MCF 10A (cell line): ENCODE measurements at regions not wholly inside any gene's neighbourhood (a gene's known extent, or its start where the extent isn't known, plus 50 kb on each side); places are given as distances from the start of the nearest gene placed in this dataset.
A peak's percentile ranks its signal among the peaks of the same experiment; 100 is the strongest.

Source experiments
- BruUV-seq: library from RNA; stranded (reverse); fragments of 400-500 nt; replicated peaks from 2 replicates; lab custom pipeline; 2021; lab: Mats Ljungman, UMichigan
- CTCF ChIA-PET: fragments of 300-600 bp; sonication (Branson Sonifier 250); formaldehyde crosslinking; extraction: SDS; loops from one replicate; lab custom pipeline; 2021; ENCODE audit warnings: antibody characterized with exemption, inconsistent platforms; lab: Yijun Ruan, JAX
- POLR2A ChIA-PET: fragments of 300-600, 350-650 bp; sonication (Branson Sonifier 250); formaldehyde crosslinking; extraction: SDS; loops from one replicate; lab custom pipeline; 2020; ENCODE audit warnings: antibody characterized with exemption, inconsistent platforms; lab: Yijun Ruan, JAX
- DNase-seq: peaks from one replicate; pipeline ENCODE4 v3.0.0-alpha.2; 2018; ENCODE audit not compliant: unreplicated experiment
- H3K27ac Mint-ChIP-seq: one replicate; pipeline ENCODE4 v1.8.0; 2022; ENCODE audit warnings: mild to moderate bottlenecking, low read depth, mixed read lengths; ENCODE audit not compliant: unreplicated experiment
- H3K27me3 Mint-ChIP-seq: one replicate; pipeline ENCODE4 v1.8.0; 2022; ENCODE audit warnings: mixed read lengths; ENCODE audit not compliant: insufficient read depth, unreplicated experiment
- H3K36me3 Mint-ChIP-seq: one replicate; pipeline ENCODE4 v1.8.0; 2022; ENCODE audit warnings: mild to moderate bottlenecking, moderate library complexity, mixed read lengths; ENCODE audit not compliant: insufficient read depth, unreplicated experiment
- H3K4me1 Mint-ChIP-seq: one replicate; pipeline ENCODE4 v1.8.0; 2022; ENCODE audit warnings: mixed read lengths; ENCODE audit not compliant: insufficient read depth, unreplicated experiment
- H3K4me3 Mint-ChIP-seq: one replicate; pipeline ENCODE4 v1.8.0; 2022; ENCODE audit warnings: mild to moderate bottlenecking, moderate library complexity, mixed read lengths; ENCODE audit not compliant: unreplicated experiment
- H3K9me3 Mint-ChIP-seq: one replicate; pipeline ENCODE4 v1.8.0; 2022; ENCODE audit warnings: mixed read lengths; ENCODE audit not compliant: unreplicated experiment
- intact Hi-C: fragments of 100-400 bp; cut with micrococcal nuclease; formaldehyde crosslinking; loops from 2 replicates; pipeline ENCODE4 v1.14.1; 2022
- TF ChIP-seq, protein P1 (sequence below): fragments of 200-600 bp; IDR thresholded peaks from one replicate; pipeline ENCODE4 v1.8.0; 2022; ENCODE audit warnings: antibody characterized with exemption, mild to moderate bottlenecking; ENCODE audit not compliant: unreplicated experiment

DNA sequence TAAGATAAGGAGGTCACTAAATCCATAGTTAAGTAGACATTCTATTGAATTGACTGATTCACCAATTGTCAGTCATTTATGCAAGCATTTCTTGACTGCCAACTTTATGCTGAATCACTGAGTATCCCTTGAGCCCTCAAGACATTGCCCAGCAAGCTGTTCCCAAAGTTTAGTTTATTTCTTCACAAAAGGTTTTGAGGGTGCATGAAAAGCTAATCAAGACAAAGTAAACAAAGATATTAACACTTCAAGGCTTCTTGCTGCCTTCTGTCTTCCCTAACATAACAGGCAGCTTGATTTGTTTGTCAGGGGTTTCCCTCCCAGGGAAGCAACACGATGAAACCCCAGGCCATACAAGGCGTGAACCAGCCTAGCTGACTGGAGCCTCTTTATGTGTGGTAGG lies 374.4 kb downstream of the SPRY2 start:
- Mint-ChIP-seq H3K36me3 (no peaks in the 10 kb centered on the region), H3K4me1 (peaks cover 8% of the 10 kb centered on the region), H3K9me3 (peaks cover 7% of the 10 kb centered on the region), H3K27ac (no peak overlapping the region), H3K4me3 (no peak overlapping the region), H3K27me3 (no peaks in the 10 kb centered on the region)
- DNase-seq: peak; percentile 38
- intact Hi-C loops: no loop called here
- CTCF ChIA-PET: interaction anchor here (0.6 kb wide), 1 partner anchor 74 kb away, joined by 3 read pairs; no protein-coding TSS in a partner anchor
- no TSS peak for BruUV-seq
- POLR2A ChIA-PET: no interaction called here
- TF ChIP-seq, protein P1, sequence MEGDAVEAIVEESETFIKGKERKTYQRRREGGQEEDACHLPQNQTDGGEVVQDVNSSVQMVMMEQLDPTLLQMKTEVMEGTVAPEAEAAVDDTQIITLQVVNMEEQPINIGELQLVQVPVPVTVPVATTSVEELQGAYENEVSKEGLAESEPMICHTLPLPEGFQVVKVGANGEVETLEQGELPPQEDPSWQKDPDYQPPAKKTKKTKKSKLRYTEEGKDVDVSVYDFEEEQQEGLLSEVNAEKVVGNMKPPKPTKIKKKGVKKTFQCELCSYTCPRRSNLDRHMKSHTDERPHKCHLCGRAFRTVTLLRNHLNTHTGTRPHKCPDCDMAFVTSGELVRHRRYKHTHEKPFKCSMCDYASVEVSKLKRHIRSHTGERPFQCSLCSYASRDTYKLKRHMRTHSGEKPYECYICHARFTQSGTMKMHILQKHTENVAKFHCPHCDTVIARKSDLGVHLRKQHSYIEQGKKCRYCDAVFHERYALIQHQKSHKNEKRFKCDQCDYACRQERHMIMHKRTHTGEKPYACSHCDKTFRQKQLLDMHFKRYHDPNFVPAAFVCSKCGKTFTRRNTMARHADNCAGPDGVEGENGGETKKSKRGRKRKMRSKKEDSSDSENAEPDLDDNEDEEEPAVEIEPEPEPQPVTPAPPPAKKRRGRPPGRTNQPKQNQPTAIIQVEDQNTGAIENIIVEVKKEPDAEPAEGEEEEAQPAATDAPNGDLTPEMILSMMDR: no peak

DNA sequence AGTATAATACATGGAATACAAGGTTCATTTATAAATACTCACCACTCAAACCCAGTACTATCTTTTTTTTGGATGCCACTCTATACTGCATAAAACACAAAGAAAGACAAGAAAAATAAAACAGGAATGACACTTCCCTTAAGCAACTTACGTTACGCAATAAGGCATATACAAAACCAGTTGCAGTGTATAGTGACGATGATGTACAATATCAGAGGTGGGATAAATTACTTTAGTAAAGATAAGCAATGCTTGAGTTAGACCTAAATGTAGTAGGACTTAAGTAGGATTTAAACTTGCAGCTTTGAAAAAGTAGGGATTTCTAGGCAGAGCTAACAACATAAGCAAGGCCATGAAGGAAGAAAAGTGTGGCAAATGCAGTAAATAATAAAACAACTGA lies 374.9 kb downstream of the SPRY2 start:
- no TSS peak for BruUV-seq
- peak; percentile 26 for DNase-seq
- H3K27ac Mint-ChIP-seq: no peak overlapping the region
- H3K36me3 Mint-ChIP-seq: no peaks in the 10 kb centered on the region
- H3K9me3 Mint-ChIP-seq: peaks cover 7% of the 10 kb centered on the region
- no peaks in the 10 kb centered on the region for H3K27me3 Mint-ChIP-seq
- CTCF ChIA-PET: interaction anchor here (0.6 to 1.6 kb wide), 2 partner anchors 8 to 74 kb away, joined by 3 to 5 read pairs; no protein-coding TSS in a partner anchor
- POLR2A ChIA-PET: no interaction called here
- H3K4me3 Mint-ChIP-seq: no peak overlapping the region
- peaks cover 8% of the 10 kb centered on the region for H3K4me1 Mint-ChIP-seq
- TF ChIP-seq, protein P1: no peak
- intact Hi-C loops: no loop called here

DNA sequence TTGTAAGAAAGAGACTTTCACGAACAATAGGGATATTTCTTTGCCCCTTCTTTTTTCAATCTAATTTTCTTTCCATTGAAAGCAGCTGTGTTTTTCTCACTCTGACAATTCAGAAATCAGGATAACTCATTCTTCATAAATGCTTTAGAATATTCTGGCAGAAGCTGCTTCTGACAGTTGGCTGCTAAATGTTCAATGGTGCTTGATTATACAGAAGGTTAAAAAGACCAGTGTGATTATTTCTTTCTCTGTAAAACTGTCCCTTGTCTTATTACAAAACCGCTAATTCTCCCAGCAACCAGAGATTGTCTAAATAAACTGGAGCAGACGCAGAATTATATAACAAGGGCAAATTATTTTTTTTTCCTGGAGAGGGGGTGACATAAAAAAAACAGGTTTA lies 394.4 kb downstream of the SPRY2 start:
- DNase-seq: no peak
- Mint-ChIP-seq H3K27ac (no peak overlapping the region), H3K27me3 (no peaks in the 10 kb centered on the region), H3K9me3 (no peaks in the 10 kb centered on the region), H3K36me3 (peaks cover 4% of the 10 kb centered on the region), H3K4me3 (no peak overlapping the region), H3K4me1 (peaks cover 8% of the 10 kb centered on the region)
- intact Hi-C loops: no loop called here
- ChIA-PET POLR2A (no interaction called here), CTCF (no interaction called here)
- TF ChIP-seq, protein P1: no peak
- no TSS peak for BruUV-seq

DNA sequence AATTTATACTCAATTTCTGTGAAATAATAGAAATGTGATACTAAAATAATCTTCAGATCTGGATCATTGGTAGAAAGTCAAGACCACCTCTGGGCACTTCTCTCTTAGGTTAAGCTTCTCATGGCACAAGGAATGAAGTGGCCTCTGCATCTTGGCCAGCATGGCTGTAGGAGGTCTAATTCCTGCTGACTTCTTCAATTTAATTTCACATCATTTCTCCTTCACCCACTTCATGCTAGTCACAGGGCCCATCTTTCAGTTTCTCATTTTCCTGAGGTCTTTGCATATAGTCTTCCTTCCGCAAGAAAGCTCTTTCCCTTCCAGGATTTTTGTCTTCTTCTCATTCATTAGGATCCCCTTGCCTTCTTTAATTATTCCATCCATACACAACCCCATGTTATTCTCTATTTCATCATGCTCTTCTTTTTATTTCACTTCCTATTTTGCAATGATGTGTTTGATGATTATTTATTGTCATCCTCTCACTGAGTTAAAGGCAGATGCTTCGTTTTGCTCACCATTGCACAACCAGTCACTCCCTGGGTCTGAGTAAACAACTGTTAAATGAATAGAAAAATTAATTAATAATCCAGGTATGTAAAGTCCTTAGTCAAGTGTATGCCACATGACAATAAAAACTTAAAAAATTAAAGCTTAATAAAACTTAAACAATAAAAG lies 397.4 kb downstream of the SPRY2 start:
- ChIA-PET POLR2A (interaction anchor here (0.9 kb wide), 1 partner anchor 44 kb away, joined by 4 read pairs; no protein-coding TSS in a partner anchor), CTCF (interaction anchor here (1.0 kb wide), 1 partner anchor 24 kb away, joined by 3 read pairs; no protein-coding TSS in a partner anchor)
- peak; percentile 14 for DNase-seq
- no peak overlapping the region for H3K27ac Mint-ChIP-seq
- H3K4me1 Mint-ChIP-seq: peaks cover 8% of the 10 kb centered on the region
- intact Hi-C loops: no loop called here
- TF ChIP-seq, protein P1: no peak
- no TSS peak for BruUV-seq
- no peaks in the 10 kb centered on the region for H3K27me3 Mint-ChIP-seq
- H3K4me3 Mint-ChIP-seq: no peak overlapping the region
- peaks cover 4% of the 10 kb centered on the region for H3K36me3 Mint-ChIP-seq
- no peaks in the 10 kb centered on the region for H3K9me3 Mint-ChIP-seq
